Panc1 (cell line): ENCODE measurements at regions not wholly inside any gene's neighbourhood (a gene's known extent, or its start where the extent isn't known, plus 50 kb on each side); places are given as distances from the start of the nearest gene placed in this dataset.
"Not testable (repeated sequence)": the region's sequence is repeated elsewhere in the genome, so short reads cannot be mapped to it uniquely, and the experiment has no call there.

Experiments
- CTCF ChIP-seq: fragments of 450-650 bp; IDR thresholded peaks from 2 replicates; pipeline ENCODE4 v1.5.1; 2017; ENCODE audit warnings: mild to moderate bottlenecking
- POLR2AphosphoS5 ChIP-seq: IDR thresholded peaks from 2 replicates; pipeline ENCODE4 v1.6.1; 2012; ENCODE audit warnings: mild to moderate bottlenecking, low read depth, low read length, moderate library complexity

DNA sequence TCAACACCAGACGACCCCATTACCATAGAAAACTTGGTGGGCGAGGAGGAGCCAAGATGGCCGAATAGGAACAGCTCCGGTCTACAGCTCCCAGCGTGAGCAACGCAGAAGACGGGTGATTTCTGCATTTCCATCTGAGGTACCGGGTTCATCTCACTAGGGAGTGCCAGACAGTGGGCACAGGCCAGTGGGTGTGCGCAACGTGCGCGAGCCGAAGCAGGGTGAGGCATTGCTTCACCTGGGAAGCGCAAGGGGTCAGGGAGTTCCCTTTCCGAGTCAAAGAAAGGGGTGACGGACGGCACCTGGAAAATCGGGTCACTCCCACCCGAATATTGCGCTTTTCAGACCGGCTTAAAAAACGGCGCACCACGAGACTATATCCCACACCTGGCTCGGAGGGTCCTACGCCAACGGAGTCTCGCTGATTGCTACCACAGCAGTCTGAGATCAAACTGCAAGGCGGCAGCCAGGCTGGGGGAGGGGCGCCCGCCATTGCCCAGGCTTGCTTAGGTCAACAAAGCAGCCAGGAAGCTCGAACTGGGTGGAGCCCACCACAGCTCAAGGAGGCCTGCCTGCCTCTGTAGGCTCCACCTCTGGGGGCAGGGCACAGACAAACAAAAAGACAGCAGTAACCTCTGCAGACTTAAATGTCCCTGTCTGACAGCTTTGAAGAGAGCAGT, 2000.1 kb upstream of the CELF4 start:
- not testable (repeated sequence) for TF ChIP-seq CTCF, POLR2AphosphoS5
